ELR (cell line): ENCODE measurements at regions not wholly inside any gene's neighbourhood (a gene's known extent, or its start where the extent isn't known, plus 50 kb on each side); places are given as distances from the start of the nearest gene placed in this dataset.

Experiments used
- DNase-seq: peaks from one replicate; pipeline ENCODE4 v3.0.0-alpha.2; 2015; ENCODE audit warnings: low read depth

- DNase-seq: no peak
These were observed 450.7 kb downstream of the SHQ1 start for GRCh38 chr3:72397586-72397985.

- no peak for DNase-seq
These were observed 451.3 kb downstream of the SHQ1 start for GRCh38 chr3:72396899-72397298.

GRCh38 chr3:72395776-72396311 lies 452.4 kb downstream of the SHQ1 start:
- no peak for DNase-seq

GRCh38 chr3:72393455-72393854 lies 454.8 kb downstream of the SHQ1 start:
- DNase-seq: no peak

GRCh38 chr3:72391659-72392058 lies 456.6 kb downstream of the SHQ1 start:
- DNase-seq: no peak

- DNase-seq: no peak
These were observed 457.4 kb downstream of the SHQ1 start for GRCh38 chr3:72390841-72391240.

- DNase-seq: no peak
These were observed 459.6 kb downstream of the SHQ1 start for GRCh38 chr3:72388644-72389043.

GRCh38 chr3:72388117-72388516 lies 460.1 kb downstream of the SHQ1 start:
- no peak for DNase-seq

- no peak for DNase-seq
These were observed 461.8 kb downstream of the SHQ1 start for GRCh38 chr3:72386327-72387000.

- DNase-seq: no peak
These were observed 463.1 kb downstream of the SHQ1 start for GRCh38 chr3:72385167-72385566.

GRCh38 chr3:72384602-72385001 lies 463.6 kb downstream of the SHQ1 start:
- no peak for DNase-seq

GRCh38 chr3:72383883-72384282 lies 464.4 kb downstream of the SHQ1 start:
- DNase-seq: no peak

GRCh38 chr3:72383230-72383629 lies 465.0 kb downstream of the SHQ1 start:
- no peak for DNase-seq

GRCh38 chr3:72382460-72382859 lies 465.8 kb downstream of the SHQ1 start:
- DNase-seq: no peak

GRCh38 chr3:72381584-72381983 lies 466.7 kb downstream of the SHQ1 start:
- no peak for DNase-seq

- DNase-seq: no peak
These were observed 467.3 kb downstream of the SHQ1 start for GRCh38 chr3:72380711-72381493.

- peak; percentile 49 for DNase-seq
These were observed 468.1 kb downstream of the SHQ1 start for GRCh38 chr3:72380193-72380592.

- peak; percentile 3 for DNase-seq
These were observed 468.6 kb downstream of the SHQ1 start for GRCh38 chr3:72379500-72380187.

- DNase-seq: no peak
These were observed 470.0 kb downstream of the SHQ1 start for GRCh38 chr3:72378287-72378686.

- DNase-seq: no peak
These were observed 471.1 kb downstream of the SHQ1 start for GRCh38 chr3:72376956-72377710.

GRCh38 chr3:72375237-72376076 lies 472.8 kb downstream of the SHQ1 start:
- no peak for DNase-seq
